C4-2B (cell line): ENCODE measurements at regions not wholly inside any gene's neighbourhood (a gene's known extent, or its start where the extent isn't known, plus 50 kb on each side); places are given as distances from the start of the nearest gene placed in this dataset.

Experiments used
- CTCF ChIP-seq: fragments of 450-650 bp; conservative IDR thresholded peaks from 2 replicates; pipeline ENCODE4 v1.5.1; 2017; ENCODE audit warnings: mild to moderate bottlenecking
- ZFX ChIP-seq: fragments of 450-650 bp; IDR thresholded peaks from 2 replicates; pipeline ENCODE4 v1.6.1; 2017

GRCh38 chr9:119020284-119020683, 349.0 kb downstream of the BRINP1 start:
- TF ChIP-seq ZFX (no peak), CTCF (no peak)
